HG03460 (cell line): ENCODE measurements at regions not wholly inside any gene's neighbourhood (a gene's known extent, or its start where the extent isn't known, plus 50 kb on each side); places are given as distances from the start of the nearest gene placed in this dataset.

Source experiments
- ATAC-seq: cut with Tn5 transposase; IDR thresholded peaks from one replicate; pipeline ENCODE4 v1.9.1; 2021; ENCODE audit not compliant: unreplicated experiment

DNA sequence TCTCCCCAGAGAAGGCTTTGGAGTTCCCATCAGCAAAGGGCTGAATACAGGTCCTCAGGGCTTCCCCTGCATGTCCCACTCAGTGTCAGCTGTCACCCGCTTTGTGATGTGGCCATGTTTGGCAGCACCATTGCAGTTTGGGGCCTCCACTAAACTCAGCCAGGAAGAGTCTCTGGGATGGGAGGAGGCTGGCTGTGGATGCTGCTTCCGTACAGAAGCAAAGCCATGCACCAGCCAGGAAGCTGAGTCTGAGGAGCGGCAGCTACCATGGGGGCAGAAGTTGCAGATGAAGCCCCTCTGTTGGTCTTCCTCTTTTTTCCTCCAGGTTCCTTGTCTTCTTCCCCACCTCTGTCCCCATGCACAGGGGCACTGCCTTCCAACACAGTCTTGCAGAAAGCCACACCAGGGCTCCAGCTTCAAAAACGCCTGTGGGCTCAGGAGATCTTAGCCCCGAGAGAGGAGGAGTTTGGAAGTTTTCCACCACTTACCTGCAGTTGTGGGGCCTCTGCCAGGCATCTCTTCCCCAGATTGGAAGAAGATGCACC is 416.8 kb downstream of the NPHP4 start:
- ATAC-seq: no peak

DNA sequence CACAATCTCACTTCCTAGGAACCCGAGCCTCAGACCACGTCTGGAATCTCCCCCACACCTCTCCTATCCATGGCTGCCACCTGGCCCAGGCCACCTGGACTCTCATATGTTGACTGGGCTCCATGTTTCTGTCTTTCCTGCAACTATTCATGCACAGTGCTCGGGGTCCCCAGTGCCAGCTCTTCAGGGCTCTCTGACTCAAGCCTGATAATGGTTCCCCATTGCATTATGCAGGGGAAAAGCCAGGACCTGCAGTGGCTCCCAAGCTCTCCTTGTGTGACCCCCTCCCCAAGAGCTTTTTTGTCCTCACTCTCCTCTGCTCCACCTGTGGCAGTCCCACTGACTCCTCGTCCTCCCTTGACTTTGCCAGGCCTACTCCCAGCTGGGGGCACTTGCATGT is 417.6 kb downstream of the NPHP4 start:
- ATAC-seq: no peak

DNA sequence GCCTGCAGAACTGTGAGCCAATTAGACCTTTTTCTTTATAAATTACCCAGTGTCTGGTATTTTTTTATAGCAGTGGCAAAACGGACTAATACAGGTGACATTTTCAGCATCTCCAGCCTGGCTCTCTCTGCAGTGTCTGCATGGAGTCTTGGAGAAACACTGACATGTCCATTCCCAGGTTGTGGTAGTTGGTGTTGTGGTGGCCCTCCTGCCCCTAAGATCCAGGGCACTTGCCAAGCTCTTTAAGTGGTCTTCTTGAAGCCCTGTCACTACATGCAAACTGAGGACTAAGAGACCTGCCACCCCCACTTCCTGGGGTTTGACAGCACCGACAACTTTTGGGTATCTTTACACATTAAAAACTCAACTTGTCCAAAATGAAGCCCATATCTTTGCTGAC is 419.4 kb downstream of the NPHP4 start:
- ATAC-seq: no peak

DNA sequence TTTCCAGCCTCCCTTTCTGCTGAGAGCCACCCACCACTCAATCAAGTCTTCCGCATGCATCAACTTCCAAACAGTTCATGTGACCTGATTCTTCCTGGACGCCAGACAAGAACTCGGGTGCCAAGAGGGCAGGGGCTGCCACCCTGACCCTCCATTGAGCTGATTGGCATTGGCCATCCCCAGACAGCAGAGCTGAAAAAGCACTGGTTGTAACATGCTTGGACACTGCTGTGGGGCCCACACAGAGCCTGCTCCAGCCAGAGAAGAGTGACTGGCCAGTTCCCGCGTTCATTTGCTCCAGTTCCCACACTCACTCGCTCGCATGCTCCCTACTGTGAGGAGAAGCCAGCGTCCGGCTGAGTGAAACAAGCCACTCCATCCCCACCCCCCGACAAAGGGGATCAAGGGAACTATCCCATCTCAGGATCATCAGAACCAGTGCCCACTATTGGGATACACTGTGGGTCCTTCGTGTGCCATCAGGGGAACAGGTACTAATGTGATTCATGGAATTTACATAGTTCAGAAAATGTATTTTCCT is 420.3 kb downstream of the NPHP4 start:
- ATAC-seq: no peak

DNA sequence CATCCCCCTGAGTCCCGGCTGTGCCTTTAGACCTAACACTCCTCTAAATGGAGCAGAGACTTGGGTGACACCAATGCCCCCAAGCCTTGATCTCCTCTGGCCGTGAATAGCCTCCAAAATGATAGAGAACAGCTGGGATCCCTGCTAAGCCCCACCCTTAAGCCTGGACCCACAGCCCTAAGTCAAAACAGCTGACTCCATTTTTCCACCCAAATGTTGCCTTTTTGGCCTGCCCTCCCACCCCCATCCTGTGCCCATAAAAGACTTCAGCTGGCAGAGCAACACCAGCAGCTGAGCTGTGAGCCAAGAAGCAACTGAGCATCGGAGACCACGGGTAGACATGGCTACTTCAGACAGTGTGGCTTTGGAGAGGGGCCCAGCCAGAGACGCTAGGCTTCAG is 420.8 kb downstream of the NPHP4 start:
- ATAC-seq: no peak

DNA sequence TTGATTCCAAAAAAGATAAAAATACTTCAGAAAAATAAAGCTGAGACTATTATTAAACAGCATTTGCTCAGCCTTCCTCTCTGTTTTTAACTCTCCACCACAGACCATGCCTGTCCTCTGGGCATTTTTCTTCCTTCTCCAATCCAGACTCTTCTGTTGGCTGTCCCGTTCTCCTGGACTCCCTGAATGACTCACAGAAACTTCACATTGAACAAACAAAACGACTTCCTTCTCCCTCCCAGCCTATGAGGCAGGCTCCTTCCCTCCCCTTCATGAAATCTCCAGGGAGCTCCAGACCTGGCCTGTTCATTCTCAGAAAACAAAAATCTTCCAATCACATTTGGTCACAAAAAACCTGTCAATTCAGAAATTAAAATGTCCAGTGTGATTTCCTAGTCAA is 421.3 kb downstream of the NPHP4 start:
- ATAC-seq: no peak

DNA sequence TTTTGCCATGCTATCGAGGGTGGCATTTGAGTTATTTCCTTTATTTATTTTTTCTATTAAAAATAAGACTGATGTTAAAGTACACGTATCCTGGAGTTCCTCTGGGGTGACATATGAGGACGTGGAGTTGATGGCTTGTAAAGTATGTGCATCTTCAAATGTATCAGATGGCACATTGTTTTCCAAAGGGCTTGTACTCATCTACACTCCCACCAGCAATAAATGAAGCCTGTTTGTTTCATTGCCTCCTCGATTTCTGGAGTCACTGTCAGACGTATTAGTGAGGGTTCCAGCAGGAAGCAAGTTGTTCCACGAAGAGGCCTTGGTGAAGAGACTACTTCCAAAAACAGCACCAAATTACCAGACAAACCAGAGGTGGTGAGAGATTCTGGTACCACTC is 423.9 kb downstream of the NPHP4 start:
- ATAC-seq: no peak

DNA sequence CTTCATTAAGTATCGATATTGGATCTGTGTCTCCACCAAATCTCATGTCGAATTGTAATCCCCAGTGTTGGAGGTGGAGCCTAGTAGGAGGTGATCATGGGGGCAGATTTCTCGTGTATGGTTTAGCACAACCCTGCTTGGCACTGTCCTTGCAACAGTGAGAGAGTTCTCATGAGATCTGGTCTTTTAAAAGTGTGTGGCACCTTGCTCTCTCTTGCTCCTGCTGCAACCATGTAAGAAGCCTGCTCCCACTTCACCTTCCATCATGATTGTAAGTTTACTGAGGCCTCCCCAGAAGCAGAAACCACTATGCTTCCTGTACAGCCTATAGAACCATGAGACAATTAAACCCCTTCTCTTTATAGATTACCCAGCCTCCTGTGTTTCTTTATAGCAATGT is 424.4 kb downstream of the NPHP4 start:
- no peak for ATAC-seq

DNA sequence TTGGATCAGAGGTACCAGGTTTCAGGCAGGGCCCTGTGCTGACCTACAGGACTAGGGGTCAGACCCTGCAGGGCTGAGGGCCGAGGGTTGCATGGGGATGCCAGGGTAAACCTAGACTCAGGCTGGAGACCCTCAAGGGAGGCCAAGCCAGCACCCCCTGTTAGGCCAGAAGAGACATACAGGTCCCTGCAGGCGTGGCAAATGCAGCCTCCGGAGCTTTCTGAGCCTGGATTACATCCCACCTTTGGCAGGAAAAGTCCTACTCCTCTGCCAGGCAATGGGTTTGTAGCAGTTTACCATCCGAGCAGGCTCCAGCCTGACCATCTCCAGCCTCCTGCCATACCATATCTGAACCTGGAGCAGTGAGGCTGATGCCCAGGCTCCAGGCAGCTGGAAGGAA is 425.3 kb downstream of the NPHP4 start:
- no peak for ATAC-seq

DNA sequence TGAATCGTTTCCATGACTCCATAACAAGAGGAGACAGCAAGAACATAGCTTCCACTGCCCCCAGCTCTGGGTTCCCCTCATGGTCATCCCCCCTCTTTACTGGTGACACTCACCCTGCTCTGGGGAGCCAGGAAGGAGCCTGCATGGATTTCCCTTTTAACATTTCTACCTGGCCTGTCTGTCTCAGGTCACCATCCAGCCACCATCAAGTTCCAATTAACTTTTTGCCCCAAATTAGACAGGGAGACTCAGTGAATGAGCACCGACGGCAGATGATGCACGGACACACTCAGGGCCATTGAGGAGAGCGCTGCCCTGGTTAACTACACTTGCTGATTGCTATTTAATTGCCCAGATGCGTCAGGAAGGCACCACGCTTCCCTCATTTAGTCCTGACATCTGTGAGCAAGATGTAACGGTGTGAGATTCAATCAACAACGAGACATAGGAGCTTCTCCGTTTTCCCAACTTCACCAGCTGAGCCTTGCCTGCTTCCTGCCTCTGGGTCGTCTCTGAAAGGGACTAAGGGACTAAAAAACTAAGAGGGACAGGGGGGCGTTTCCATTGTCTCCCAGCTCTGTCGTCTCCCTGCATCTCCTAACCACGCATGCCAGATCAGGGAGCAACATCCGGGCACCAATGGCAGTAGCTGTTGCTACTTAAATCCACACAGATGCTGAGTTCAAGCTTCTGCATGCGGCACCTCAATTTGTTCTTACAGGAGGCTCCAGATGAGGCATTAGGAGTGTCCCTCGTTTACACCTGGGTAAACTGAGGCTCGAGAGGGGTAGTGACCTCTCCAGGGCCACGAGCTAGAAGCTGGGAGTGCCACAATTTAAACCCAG is 426.7 kb downstream of the NPHP4 start:
- no peak for ATAC-seq

DNA sequence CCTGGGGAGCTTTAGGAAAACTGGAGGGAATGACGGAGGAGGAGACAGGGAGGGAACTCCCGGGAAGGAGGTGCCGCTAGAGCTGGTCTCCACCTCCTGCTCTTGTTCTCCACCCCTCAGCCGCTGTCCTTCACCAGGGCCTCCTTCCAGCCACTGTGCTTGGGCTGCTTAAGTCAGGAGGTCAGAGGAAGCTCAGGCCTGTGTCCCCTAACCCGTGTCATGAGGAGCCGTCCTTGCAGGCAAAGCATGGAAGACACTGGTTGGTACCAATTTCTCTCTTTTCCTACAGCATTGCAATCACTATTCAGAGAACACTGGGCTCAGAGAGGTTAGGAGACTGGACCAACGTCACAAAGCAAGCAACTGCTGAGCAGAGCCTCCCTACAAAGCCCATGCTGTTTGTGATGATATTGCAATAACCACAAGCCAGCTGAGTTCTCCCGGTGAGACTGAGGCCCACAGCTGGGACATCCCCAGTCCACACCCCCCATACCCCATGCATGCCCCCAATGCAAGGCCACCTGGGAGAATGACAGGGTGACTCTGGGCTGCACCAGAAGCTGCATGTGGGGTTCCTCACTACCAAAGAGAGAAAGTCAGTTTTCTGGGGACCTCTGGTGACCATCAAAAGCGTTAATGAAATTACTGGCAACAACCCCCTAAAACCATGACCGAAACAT is 427.5 kb downstream of the NPHP4 start:
- ATAC-seq: no peak

DNA sequence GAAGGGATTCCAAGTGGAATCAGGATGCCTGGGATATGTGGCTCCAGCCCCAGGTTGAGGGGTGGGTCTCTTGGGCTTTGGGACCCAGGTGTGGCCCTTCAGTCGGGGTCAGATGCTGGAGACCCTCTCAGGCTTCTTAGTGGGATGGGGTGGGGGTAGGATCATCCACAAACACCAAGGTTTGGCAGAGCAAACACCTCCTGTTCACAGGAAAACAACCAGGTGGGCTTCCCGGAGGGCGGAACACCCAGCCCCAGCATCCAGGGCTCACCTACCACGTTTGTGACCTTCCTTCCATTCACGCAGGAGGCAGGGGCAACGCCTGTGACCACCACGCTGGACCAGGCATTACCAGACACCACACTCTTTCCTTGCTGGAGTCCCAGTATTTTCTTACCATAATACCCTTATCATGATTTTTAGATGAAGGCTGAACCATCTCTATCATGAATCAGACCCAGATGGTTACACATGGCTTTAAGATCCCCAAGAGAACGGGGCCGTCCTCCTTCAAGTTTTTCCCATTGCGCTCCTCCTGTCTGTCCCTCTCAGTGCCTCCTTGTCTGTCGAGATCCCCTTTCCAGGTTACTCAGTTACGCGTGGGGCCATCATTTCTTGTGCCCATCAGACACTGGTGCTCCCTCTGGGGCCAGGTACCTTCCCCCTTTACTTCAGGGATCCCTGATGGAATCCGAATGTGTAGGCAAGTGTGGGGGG is 428.2 kb downstream of the NPHP4 start:
- no peak for ATAC-seq

DNA sequence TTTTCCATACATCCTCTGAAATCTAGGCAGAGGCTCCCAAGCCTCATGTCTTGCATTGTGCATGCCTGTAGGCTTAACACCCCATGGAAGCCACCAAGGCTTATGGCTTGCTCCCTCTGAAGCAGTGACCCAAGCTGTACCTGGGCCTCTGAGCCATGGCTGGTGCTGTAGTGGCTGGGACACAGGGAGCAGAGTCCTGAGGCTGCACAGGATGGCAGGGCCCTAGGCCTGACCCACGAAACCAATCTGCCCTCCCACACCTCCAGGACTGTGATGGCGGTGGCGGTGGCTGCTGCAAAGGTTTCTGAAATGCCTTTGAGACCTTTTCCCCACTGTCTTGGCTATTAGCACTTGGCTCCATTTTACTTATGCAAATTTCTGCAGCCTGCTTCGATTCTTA is 429.5 kb downstream of the NPHP4 start:
- no peak for ATAC-seq

DNA sequence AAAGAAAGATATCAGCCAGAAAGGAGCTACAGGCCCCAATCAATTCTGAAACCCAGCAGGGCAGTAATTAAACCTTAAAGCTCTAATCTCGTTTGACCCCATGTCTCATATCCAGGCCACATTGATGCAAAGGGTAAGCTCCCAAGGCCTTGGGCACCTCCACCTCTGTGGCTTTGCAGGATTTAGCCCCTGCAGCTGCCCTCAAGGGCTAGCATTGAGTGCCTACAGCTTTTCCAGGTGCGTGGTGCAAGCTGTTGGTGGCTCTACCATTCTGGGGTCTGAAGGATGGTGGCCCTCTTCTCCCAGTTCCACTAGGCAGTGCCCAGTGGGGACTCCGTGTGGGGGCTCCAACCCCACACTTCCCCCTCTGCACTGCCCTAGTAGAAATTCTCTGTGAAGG is 429.9 kb downstream of the NPHP4 start:
- no peak for ATAC-seq

DNA sequence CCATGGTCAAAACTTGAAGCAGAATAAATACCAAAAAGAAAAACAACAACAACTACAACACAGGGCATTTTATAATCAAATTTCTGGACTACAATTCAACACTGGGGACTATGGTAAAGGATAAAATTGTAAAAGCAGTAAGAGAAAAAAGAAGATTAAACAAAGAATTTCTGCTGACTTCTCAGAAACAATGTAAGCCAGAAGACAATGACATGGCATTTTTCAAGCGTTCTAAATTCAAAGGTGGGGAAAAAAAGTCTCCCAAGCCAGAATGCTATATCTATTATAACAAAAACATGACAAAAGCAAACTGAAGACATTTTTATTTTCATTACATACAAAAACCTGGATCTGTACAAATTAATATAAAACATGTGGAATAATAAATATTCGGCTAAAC is 433.1 kb downstream of the NPHP4 start:
- no peak for ATAC-seq

DNA sequence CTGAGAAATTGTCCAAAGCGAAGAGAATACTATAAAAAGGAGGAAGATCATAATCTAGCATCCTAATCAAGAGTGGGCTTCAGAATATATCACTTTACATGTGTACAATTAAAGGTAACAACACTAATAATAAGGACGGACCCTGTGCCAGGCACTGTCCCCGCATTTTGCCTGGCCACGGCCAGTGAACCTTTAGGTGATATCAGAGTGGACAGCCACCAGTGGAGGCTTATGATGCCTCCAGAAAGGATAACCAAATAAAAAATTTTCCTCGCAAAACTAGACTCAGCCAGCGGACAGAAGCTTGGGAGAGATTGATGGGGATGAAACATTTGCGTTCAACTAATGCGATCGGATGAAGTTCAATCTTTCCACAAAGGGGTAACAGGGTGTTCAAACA is 436.4 kb downstream of the NPHP4 start:
- ATAC-seq: no peak

DNA sequence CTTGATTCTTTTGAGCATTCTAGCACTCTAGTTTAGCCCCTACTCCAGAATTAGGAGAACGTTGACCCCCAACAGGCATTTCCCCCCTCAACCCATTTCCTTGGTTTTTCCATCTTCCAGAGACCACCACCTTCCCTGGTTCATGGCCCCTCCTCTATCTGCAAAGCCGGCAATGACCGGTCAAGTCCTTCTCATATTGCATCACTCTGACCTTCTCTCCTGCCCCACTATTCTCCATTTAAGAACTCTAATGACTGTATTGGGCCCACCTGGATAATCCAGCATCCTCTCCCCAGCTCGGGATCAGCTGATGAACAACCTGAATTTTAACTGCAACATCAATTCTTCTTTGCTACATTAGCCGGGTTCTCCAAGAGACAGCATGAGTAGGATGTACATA is 437.4 kb downstream of the NPHP4 start:
- ATAC-seq: no peak

DNA sequence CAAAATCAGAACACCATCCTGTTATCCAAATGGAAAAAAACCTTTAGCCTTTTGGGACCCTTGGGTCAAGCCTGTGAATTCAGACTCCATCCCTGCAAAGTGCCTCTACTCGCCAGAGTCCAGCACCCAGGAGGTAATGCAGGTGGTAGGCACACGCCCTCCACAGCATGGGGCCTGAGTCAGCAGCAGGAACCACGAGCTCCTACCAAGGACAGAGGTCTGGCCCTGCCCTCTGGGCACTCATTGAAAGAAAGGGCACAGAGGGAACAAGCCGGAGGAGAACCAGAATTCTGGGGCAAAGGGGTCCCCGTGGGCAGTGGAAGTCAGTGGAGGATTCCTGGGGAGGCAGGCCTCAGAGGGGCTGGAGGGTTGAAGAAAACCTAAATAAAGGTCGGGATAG is 438.1 kb downstream of the NPHP4 start:
- ATAC-seq: no peak

DNA sequence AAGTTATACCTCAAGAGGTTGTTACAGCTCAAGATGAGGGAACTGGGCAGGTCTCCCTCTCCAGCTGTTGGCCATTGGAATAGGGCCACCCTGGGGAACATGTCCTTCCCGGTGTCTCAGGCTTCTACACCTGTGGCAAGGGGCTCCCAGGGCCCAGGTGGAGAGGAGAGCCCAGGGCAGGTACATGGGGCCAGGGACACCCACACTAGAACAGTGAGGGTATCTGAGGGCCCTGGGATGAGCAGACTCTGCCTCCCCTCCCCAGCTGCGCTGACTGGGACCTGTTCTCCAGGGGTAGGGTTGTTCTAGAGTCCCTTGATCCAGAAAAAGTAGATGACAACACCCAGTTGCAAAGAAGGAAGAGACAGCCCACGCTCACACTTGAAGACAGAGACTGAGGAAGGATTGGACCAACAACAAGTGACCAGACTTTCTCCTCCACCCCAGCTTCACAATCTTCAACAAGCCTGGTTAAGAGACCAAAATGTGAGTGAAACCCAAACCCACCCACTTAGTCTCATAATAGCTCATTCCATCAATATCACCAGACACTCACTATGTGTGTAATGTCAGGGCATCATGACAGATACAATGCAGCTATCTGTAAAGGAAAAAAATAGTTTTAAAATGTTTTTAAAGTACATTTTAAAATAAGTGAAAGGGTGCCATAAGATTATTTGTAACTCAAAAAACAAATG is 439.3 kb downstream of the NPHP4 start:
- ATAC-seq: no peak

DNA sequence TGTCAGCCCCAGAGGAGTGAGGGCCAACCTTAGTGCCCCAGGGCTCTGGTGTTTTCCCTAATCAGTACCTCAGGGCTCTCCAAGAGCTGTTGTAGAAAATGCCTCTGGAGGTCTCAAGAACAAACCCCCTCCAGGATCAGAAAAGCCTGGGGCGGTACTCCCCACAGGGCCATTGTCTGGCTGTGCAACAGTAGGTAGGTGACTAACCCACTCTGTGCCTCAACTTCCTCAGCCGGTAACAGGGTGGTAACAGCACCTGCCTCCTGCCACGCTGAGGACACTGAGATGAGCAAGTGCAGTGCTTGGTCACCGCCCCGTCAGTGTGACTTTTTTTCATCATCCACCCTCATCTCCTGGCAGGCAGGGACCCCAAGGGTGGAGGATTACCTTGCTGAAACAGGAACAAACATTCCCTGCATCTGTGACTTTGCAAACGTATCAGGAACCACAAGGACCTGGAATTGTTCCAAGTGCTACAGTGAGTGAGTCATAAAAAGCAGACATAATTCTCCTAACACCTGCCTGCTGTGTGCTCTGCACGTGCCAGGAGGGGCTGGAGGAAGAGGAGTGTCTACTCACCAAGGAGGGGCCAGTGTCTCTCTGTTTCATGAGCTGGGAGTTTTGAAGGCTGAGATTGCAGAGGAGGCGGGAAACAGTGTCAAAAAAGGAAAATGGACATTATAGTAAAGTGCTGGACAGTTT is 440.8 kb downstream of the NPHP4 start:
- ATAC-seq: no peak
